ENCODE measurements at regions not wholly inside any gene's neighbourhood (a gene's known extent, or its start where the extent isn't known, plus 50 kb on each side); places are given as distances from the start of the nearest gene placed in this dataset.

- no peak for DNase-seq
- Mint-ChIP-seq H3K4me1 (no peaks in the 10 kb centered on the region; a peak in 1 of 4 replicates), H3K36me3 (ENCODE audit: insufficient read depth in 1 of 3, low read depth in 3 of 3) (no peaks in the 10 kb centered on the region), H3K27ac (no peak overlapping the region), H3K4me3 (no peak overlapping the region), H3K27me3 (ENCODE audit: low read depth) (no peaks in the 10 kb centered on the region), H3K9me3 (no peaks in the 10 kb centered on the region)
- Histone ChIP-seq H3K23me2 (ENCODE audit: insufficient read length, low read depth, low read length, poor library complexity, severe bottlenecking) (no peaks in the 10 kb centered on the region), H3T11ph (ENCODE audit: low read length) (no peak overlapping the region), H3K4me1 (ENCODE audit: insufficient read depth, low read length) (no peaks in the 10 kb centered on the region), H3K56ac (ENCODE audit: insufficient read length, low read depth, low read length) (no peak overlapping the region), H2BK5ac (ENCODE audit: insufficient read length, low read length) (no peak overlapping the region), H3K4ac (ENCODE audit: low read depth, low read length) (no peak overlapping the region), H3K9me3 (ENCODE audit: control insufficient read depth, low read depth, low read length) (no peaks in the 10 kb centered on the region), H3K27ac (ENCODE audit: insufficient read length, low read depth, low read length) (no peak overlapping the region), H4K20me1 (ENCODE audit: control insufficient read depth, insufficient read depth, insufficient read length) (no peaks in the 10 kb centered on the region), H3K27me3 (ENCODE audit: insufficient read depth, low read length) (no peaks in the 10 kb centered on the region), H2BK120ac (ENCODE audit: low read depth, low read length, poor library complexity, severe bottlenecking) (no peak overlapping the region), H3K4me2 (ENCODE audit: insufficient read depth, insufficient read length, low read length) (no peak overlapping the region), H2BK12ac (ENCODE audit: insufficient read length, low read depth, low read length) (no peak overlapping the region), H2AFZ (ENCODE audit: low read length) (no peak overlapping the region), H3K79me2 (ENCODE audit: insufficient read depth, low read length) (no peaks in the 10 kb centered on the region), H2BK20ac (ENCODE audit: low read depth, low read length, poor library complexity, severe bottlenecking) (no peak overlapping the region), H4K91ac (ENCODE audit: insufficient read length, low read depth, low read length) (no peak overlapping the region), H3K14ac (ENCODE audit: insufficient read depth, low read length) (no peak overlapping the region), H3K79me1 (ENCODE audit: insufficient read depth, low read depth, low read length, poor library complexity, severe bottlenecking) (no peaks in the 10 kb centered on the region), H3K18ac (ENCODE audit: insufficient read length, low read depth, low read length) (no peak overlapping the region), H3K9ac (ENCODE audit: extremely low read depth, insufficient read length, low read length) (no peak overlapping the region), H2AK5ac (ENCODE audit: insufficient read length, low read length) (no peak overlapping the region), H4K5ac (ENCODE audit: insufficient read length, low read depth, low read length) (no peak overlapping the region), H2BK15ac (ENCODE audit: low read depth, low read length) (no peak overlapping the region), H4K8ac (replicated peaks; ENCODE audit: insufficient read length, low read depth, low read length) (no peak overlapping the region), H3K23ac (ENCODE audit: insufficient read length, low read depth, low read length) (no peak overlapping the region)
- WGBS (ENCODE audit: extremely low coverage, insufficient read length, low lambda C conversion rate), result 100% methylated on average over 1 of the region's 1 CpG
- no peak for TF ChIP-seq CTCF (conservative IDR thresholded peaks at IDR 0.05)
These were observed 272.1 kb upstream of the SORCS1 start for GRCh38 chr10:107436568-107436967.

All from H9 (cell line).